ENCODE measurements at regions not wholly inside any gene's neighbourhood (a gene's known extent, or its start where the extent isn't known, plus 50 kb on each side); places are given as distances from the start of the nearest gene placed in this dataset.
"Not testable (repeated sequence)": the region's sequence is repeated elsewhere in the genome, so short reads cannot be mapped to it uniquely, and the experiment has no call there.

- TF ChIP-seq MYC (IDR thresholded peaks at IDR 0.05; ENCODE audit: low read depth, low read length) (no peak), CTCF (IDR thresholded peaks at IDR 0.05; ENCODE audit: low read depth, low read length) (no peak), MAX (IDR thresholded peaks at IDR 0.05; ENCODE audit: low read depth, low read length) (no peak), POLR2A (IDR thresholded peaks at IDR 0.05; ENCODE audit: extremely low read depth, insufficient read length) (no peak)
- no peak overlapping the region for H3K4me3 ChIP-seq (ENCODE audit: low read depth, low read length)
- no peak for DNase-seq (ENCODE audit: low read depth)
Measured at GRCh38 chr13:99681695-99682094, 180.4 kb downstream of the TM9SF2 start.

- no peak overlapping the region for H3K4me3 ChIP-seq (ENCODE audit: low read depth, low read length)
- DNase-seq (ENCODE audit: low read depth) = no peak
- TF ChIP-seq MAX (IDR thresholded peaks at IDR 0.05; ENCODE audit: low read depth, low read length) (no peak), CTCF (IDR thresholded peaks at IDR 0.05; ENCODE audit: low read depth, low read length) (no peak), MYC (IDR thresholded peaks at IDR 0.05; ENCODE audit: low read depth, low read length) (no peak), POLR2A (IDR thresholded peaks at IDR 0.05; ENCODE audit: extremely low read depth, insufficient read length) (no peak)
Measured at GRCh38 chr13:99677116-99677951, 176.1 kb downstream of the TM9SF2 start.

- H3K4me3 ChIP-seq (ENCODE audit: low read depth, low read length) = no peak overlapping the region
- DNase-seq (ENCODE audit: low read depth) = no peak
- no peak for TF ChIP-seq MAX (IDR thresholded peaks at IDR 0.05; ENCODE audit: low read depth, low read length)
- no peak for TF ChIP-seq POLR2A (IDR thresholded peaks at IDR 0.05; ENCODE audit: extremely low read depth, insufficient read length)
Measured at GRCh38 chr13:99671746-99672145, 170.5 kb downstream of the TM9SF2 start.

- DNase-seq (ENCODE audit: low read depth); H3K4me3 ChIP-seq (ENCODE audit: low read depth, low read length): not testable (repeated sequence)
Measured at GRCh38 chr13:99669096-99669495, 167.8 kb downstream of the TM9SF2 start.

GRCh38 chr13:99666146-99666805 is 165.0 kb downstream of the TM9SF2 start:
- TF ChIP-seq POLR2A (IDR thresholded peaks at IDR 0.05; ENCODE audit: extremely low read depth, insufficient read length) = no peak
- no peak for TF ChIP-seq MAX (IDR thresholded peaks at IDR 0.05; ENCODE audit: low read depth, low read length)
- no peak for TF ChIP-seq CTCF (IDR thresholded peaks at IDR 0.05; ENCODE audit: low read depth, low read length)
- no peak for TF ChIP-seq MYC (IDR thresholded peaks at IDR 0.05; ENCODE audit: low read depth, low read length)
- no peak overlapping the region for H3K4me3 ChIP-seq (ENCODE audit: low read depth, low read length)
- DNase-seq (ENCODE audit: low read depth) = no peak

- TF ChIP-seq MAX (IDR thresholded peaks at IDR 0.05; ENCODE audit: low read depth, low read length) = no peak
- no peak for TF ChIP-seq MYC (IDR thresholded peaks at IDR 0.05; ENCODE audit: low read depth, low read length)
- no peak for TF ChIP-seq POLR2A (IDR thresholded peaks at IDR 0.05; ENCODE audit: extremely low read depth, insufficient read length)
- TF ChIP-seq CTCF (IDR thresholded peaks at IDR 0.05; ENCODE audit: low read depth, low read length) = no peak
- DNase-seq (ENCODE audit: low read depth) = no peak
- no peak overlapping the region for H3K4me3 ChIP-seq (ENCODE audit: low read depth, low read length)
Measured at GRCh38 chr13:99665711-99666110, 164.4 kb downstream of the TM9SF2 start.
